Fibroblast of lung (primary cell): ENCODE measurements at regions not wholly inside any gene's neighbourhood (a gene's known extent, or its start where the extent isn't known, plus 50 kb on each side); places are given as distances from the start of the nearest gene placed in this dataset.

Experiments used
- EZH2 ChIP-seq: IDR thresholded peaks from 2 replicates; pipeline ENCODE4 v1.5.1; 2012; ENCODE audit warnings: low read length, control low read depth, mild to moderate bottlenecking; ENCODE audit errors: missing control alignments
- TF ChIP-seq, protein P1 (sequence below), 2 donors: IDR thresholded peaks in 1 of 2; conservative IDR thresholded peaks in 1 of 2; 1 replicate in 1 of 2; 2 replicates in 1 of 2; pipeline ENCODE4 v1.5.1; 2011 to 2012; ENCODE audit warnings: low read length in 2 of 2, control low read depth in 1 of 2, inconsistent platforms in 1 of 2, low read depth in 1 of 2, mild to moderate bottlenecking in 1 of 2

DNA sequence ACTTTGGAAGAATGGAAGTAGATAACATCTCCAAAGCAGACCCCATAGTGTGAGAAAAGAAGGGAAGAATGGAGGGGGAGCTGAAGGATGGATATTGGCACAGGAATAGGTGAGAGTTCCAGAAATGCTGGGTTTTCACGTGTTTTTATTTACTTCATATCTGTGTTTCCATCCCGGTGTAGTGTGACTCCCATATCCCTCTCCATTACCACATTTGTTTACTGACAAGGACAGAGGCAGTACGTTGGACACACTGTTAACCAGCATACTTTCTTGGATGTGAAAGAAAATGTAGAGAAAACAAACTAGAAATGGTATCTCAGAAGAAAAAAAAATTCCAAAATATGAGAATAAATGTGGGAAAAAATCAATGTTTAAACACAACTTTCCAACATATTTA, 124.4 kb upstream of the PFKP start:
- TF ChIP-seq, protein P1, sequence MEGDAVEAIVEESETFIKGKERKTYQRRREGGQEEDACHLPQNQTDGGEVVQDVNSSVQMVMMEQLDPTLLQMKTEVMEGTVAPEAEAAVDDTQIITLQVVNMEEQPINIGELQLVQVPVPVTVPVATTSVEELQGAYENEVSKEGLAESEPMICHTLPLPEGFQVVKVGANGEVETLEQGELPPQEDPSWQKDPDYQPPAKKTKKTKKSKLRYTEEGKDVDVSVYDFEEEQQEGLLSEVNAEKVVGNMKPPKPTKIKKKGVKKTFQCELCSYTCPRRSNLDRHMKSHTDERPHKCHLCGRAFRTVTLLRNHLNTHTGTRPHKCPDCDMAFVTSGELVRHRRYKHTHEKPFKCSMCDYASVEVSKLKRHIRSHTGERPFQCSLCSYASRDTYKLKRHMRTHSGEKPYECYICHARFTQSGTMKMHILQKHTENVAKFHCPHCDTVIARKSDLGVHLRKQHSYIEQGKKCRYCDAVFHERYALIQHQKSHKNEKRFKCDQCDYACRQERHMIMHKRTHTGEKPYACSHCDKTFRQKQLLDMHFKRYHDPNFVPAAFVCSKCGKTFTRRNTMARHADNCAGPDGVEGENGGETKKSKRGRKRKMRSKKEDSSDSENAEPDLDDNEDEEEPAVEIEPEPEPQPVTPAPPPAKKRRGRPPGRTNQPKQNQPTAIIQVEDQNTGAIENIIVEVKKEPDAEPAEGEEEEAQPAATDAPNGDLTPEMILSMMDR (conservative IDR thresholded peaks at IDR 0.05 in 1 of 2, IDR thresholded peaks at IDR 0.05 in 1 of 2; ENCODE audit: low read depth in 1 of 2, low read length in 2 of 2), result no peak
- no peak for TF ChIP-seq EZH2
